ENCODE measurements at regions not wholly inside any gene's neighbourhood (a gene's known extent, or its start where the extent isn't known, plus 50 kb on each side); places are given as distances from the start of the nearest gene placed in this dataset.

DNA sequence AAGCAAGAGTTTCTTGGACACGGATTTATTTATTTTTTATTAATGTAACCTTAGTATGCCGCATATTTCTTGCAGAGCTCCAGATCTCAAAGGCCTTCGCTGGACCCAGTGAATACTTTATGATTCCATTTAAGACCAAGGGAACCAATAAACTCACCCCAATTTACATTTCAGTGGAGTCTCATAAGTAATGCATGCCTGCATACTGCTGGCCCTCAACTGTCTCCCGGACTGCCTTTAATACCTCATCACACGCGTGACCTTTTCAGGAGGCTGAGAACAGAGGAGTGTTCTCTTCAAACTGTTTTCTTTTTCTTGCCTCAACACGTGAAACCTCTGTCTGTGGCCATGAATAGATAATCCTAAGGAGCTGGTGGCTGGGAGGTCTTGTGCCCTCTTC lies 240.9 kb downstream of the STIM2 start:
- TF ChIP-seq, protein P1, sequence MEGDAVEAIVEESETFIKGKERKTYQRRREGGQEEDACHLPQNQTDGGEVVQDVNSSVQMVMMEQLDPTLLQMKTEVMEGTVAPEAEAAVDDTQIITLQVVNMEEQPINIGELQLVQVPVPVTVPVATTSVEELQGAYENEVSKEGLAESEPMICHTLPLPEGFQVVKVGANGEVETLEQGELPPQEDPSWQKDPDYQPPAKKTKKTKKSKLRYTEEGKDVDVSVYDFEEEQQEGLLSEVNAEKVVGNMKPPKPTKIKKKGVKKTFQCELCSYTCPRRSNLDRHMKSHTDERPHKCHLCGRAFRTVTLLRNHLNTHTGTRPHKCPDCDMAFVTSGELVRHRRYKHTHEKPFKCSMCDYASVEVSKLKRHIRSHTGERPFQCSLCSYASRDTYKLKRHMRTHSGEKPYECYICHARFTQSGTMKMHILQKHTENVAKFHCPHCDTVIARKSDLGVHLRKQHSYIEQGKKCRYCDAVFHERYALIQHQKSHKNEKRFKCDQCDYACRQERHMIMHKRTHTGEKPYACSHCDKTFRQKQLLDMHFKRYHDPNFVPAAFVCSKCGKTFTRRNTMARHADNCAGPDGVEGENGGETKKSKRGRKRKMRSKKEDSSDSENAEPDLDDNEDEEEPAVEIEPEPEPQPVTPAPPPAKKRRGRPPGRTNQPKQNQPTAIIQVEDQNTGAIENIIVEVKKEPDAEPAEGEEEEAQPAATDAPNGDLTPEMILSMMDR (IDR thresholded peaks at IDR 0.05; ENCODE audit: low read depth, low read length, poor library complexity, severe bottlenecking) = no peak
- no peak for TF ChIP-seq EZH2phosphoT487 (IDR thresholded peaks at IDR 0.05; ENCODE audit: borderline replicate concordance, low read length)

Measured in DOHH2 (cell line).